Vagina (tissue), 2 donors: ENCODE measurements at regions not wholly inside any gene's neighbourhood (a gene's known extent, or its start where the extent isn't known, plus 50 kb on each side); places are given as distances from the start of the nearest gene placed in this dataset.

Experiments used
- DNase-seq, 2 donors: peaks; one replicate each; pipeline ENCODE4 v3.0.0-alpha.2; 2017; ENCODE audit errors: extremely low spot score in 2 of 2
- H3K27ac ChIP-seq: fragments of 200-600 bp; sonication (generic); one replicate; pipeline ENCODE4 v1.5.1; 2019
- H3K27me3 ChIP-seq: fragments of 200-600 bp; sonication (generic); one replicate; pipeline ENCODE4 v1.5.1; 2019
- H3K36me3 ChIP-seq, 2 donors: fragments of 200-600 bp; sonication (generic); one replicate each; pipeline ENCODE4 v1.5.1; 2017 to 2019
- H3K4me1 ChIP-seq: fragments of 200-600 bp; sonication (generic); one replicate; pipeline ENCODE4 v1.5.1; 2019
- H3K4me3 ChIP-seq, 2 donors: fragments of 200-600 bp; sonication (generic); 1 replicate in 1 of 2; 2 replicates in 1 of 2; pipeline ENCODE4 v1.5.1; 2016 to 2019
- H3K9me3 ChIP-seq: fragments of 200-600 bp; sonication (generic); one replicate; pipeline ENCODE4 v1.5.1; 2019
- POLR2A ChIP-seq, 2 donors: fragments of 450-650 bp; IDR thresholded peaks; one replicate each; pipeline ENCODE4 v1.6.1; 2017; ENCODE audit warnings: antibody characterized with exemption in 2 of 2, mild to moderate bottlenecking in 2 of 2, moderate library complexity in 2 of 2
- POLR2AphosphoS5 ChIP-seq, 2 donors: sonication (generic); formaldehyde crosslinking; IDR thresholded peaks; one replicate each; pipeline ENCODE4 v1.9.0; 2017; ENCODE audit warnings: antibody characterized with exemption in 2 of 2, mild to moderate bottlenecking in 2 of 2, low read depth in 1 of 2; ENCODE audit not compliant: insufficient read depth in 1 of 2
- intact Hi-C: fragments of 100-400 bp; cut with DNase I; formaldehyde crosslinking; loops from one replicate; pipeline ENCODE4 v1.15.1; 2023
- TF ChIP-seq, protein P1 (sequence below), 3 experiments: fragments of 450-650 bp in 2 of 3; fragments of 200-600 bp in 1 of 3; sonication (generic) in 1 of 3; IDR thresholded peaks; one replicate each; pipeline ENCODE4 v1.5.1; 2017 to 2019; ENCODE audit warnings: antibody characterized with exemption in 3 of 3, mild to moderate bottlenecking in 2 of 3, moderate library complexity in 2 of 3

DNA sequence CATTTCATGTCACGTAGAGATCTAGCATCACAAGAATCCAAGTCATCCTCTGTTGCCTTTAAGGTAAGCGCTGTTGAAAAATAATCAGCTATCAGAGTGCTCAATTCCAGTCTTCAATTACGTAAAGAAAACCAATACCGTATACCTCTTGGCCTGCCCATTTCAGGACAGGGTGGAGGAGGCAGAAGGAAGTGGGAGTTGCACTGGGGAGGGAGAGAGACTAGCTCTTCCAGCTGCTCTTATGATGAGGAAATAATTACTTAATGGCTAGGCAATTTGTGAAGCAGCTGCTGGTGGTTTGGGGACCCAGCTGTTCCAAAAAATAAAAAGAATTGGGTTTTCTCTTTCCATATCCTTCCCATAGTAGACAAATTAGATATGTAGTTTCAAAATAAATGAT, 365.8 kb upstream of the MCTP2 start:
- Histone ChIP-seq H3K27me3 (no peaks in the 10 kb centered on the region), H3K9me3 (no peaks in the 10 kb centered on the region), H3K4me1 (no peaks in the 10 kb centered on the region), H3K4me3 (no peak overlapping the region), H3K36me3 (no peaks in the 10 kb centered on the region), H3K27ac (no peak overlapping the region)
- no peak for DNase-seq
- TF ChIP-seq POLR2A (IDR thresholded peaks at IDR 0.05) (no peak), POLR2AphosphoS5 (IDR thresholded peaks at IDR 0.05; ENCODE audit: insufficient read depth in 1 of 2, low read depth in 1 of 2) (no peak)
- TF ChIP-seq, protein P1, sequence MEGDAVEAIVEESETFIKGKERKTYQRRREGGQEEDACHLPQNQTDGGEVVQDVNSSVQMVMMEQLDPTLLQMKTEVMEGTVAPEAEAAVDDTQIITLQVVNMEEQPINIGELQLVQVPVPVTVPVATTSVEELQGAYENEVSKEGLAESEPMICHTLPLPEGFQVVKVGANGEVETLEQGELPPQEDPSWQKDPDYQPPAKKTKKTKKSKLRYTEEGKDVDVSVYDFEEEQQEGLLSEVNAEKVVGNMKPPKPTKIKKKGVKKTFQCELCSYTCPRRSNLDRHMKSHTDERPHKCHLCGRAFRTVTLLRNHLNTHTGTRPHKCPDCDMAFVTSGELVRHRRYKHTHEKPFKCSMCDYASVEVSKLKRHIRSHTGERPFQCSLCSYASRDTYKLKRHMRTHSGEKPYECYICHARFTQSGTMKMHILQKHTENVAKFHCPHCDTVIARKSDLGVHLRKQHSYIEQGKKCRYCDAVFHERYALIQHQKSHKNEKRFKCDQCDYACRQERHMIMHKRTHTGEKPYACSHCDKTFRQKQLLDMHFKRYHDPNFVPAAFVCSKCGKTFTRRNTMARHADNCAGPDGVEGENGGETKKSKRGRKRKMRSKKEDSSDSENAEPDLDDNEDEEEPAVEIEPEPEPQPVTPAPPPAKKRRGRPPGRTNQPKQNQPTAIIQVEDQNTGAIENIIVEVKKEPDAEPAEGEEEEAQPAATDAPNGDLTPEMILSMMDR (IDR thresholded peaks at IDR 0.05) = no peak
- intact Hi-C loops = no loop called here

DNA sequence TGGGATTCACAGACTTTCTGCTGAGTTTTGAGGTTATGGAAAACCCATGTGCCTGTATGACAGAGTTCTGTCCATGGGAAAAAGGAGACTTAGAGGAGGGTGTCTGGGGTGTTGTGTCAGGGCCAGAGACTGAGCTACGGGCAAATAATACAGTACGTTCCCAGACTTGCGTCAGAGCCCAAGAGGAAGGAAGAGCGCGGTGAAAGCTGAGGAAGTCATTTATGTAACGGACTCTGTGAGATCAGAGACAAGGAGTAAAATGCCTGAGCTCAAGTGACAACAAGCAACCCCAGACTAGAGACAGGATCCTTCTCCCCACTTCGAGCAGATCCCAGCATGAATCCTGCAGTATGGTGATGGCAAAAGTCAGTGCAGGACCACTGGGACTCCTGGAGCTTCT, 368.6 kb upstream of the MCTP2 start:
- TF ChIP-seq POLR2A (IDR thresholded peaks at IDR 0.05) (no peak), POLR2AphosphoS5 (IDR thresholded peaks at IDR 0.05; ENCODE audit: insufficient read depth in 1 of 2, low read depth in 1 of 2) (no peak)
- TF ChIP-seq, protein P1 (IDR thresholded peaks at IDR 0.05) = no peak
- Histone ChIP-seq H3K36me3 (no peaks in the 10 kb centered on the region), H3K9me3 (no peaks in the 10 kb centered on the region), H3K4me1 (no peaks in the 10 kb centered on the region), H3K4me3 (no peak overlapping the region), H3K27me3 (no peaks in the 10 kb centered on the region), H3K27ac (no peak overlapping the region)
- intact Hi-C loops = no loop called here
- no peak for DNase-seq

DNA sequence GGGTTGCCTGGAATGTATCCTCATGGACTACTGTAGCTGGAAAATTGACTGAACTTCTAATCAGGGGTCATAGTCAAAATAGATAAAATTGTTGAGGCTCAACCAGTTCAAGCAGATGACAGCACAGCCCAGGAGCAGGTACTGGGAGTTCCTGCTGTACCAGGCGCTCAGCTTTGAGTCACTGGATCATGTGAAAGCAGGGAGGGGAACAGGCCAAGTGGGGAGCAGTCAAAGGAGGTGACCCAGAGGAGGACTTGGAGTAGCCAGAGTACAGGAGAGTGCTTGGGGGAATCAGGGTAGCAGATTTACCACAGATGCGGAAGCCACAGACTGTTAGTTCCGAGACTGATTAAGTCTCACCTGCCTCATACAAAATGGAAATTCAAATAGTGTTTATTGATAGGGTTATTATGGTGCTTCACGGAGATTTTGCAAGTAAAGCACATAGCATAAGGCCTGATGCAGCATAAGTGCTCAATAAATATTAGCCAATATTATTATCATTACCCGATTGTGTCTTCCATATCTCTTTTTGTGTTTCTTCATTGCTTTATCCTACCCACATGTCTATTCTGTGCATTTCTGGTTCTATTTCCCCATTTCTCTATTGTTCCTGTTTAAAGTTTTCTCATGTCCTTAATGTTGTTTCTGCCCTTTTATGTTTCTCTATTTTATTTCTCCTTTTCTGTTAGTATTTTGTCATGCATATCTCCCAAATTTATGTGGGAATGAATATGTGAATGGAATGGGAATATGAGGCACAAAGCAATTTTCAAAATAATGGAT, 369.2 kb upstream of the MCTP2 start:
- H3K4me1 ChIP-seq = no peaks in the 10 kb centered on the region
- intact Hi-C loops = no loop called here

DNA sequence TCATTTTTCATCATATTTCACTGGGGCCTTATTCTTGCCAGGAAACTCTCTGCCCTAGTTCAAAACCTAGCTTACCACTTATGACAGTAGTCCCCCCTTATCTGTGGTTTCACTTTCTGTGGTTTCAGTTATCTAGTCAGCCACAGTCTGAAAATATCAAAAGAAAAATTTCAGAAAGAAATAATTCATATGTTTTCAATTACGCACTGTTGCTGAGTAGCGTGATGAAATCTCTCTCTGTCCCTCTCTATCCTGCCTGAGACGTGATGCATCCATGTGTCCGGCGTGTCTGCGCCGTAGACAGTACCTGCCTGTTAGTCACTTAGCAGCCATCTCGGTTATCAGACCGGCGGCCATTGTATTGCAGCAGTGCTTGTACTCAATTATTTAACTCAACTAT, 369.9 kb upstream of the MCTP2 start:
- H3K4me3 ChIP-seq = no peak overlapping the region
- H3K36me3 ChIP-seq = no peaks in the 10 kb centered on the region
- H3K27ac ChIP-seq = no peak overlapping the region
- no peak for TF ChIP-seq POLR2AphosphoS5 (IDR thresholded peaks at IDR 0.05; ENCODE audit: insufficient read depth in 1 of 2, low read depth in 1 of 2)
- H3K4me1 ChIP-seq = no peaks in the 10 kb centered on the region
- intact Hi-C loops = no loop called here
- no peak for DNase-seq
- no peaks in the 10 kb centered on the region for H3K27me3 ChIP-seq
- H3K9me3 ChIP-seq = no peaks in the 10 kb centered on the region

More for the DNA sequence above, 369.2 kb upstream of the MCTP2 start:
- Histone ChIP-seq H3K27ac (no peak overlapping the region), H3K9me3 (no peaks in the 10 kb centered on the region), H3K36me3 (no peaks in the 10 kb centered on the region), H3K4me3 (no peak overlapping the region), H3K27me3 (no peaks in the 10 kb centered on the region)
- peak in 1 of 2 donors; percentile 16 for TF ChIP-seq POLR2AphosphoS5 (IDR thresholded peaks at IDR 0.05; ENCODE audit: insufficient read depth in 1 of 2, low read depth in 1 of 2)
- TF ChIP-seq, protein P1 (IDR thresholded peaks at IDR 0.05) = no peak
- no peak for DNase-seq

DNA sequence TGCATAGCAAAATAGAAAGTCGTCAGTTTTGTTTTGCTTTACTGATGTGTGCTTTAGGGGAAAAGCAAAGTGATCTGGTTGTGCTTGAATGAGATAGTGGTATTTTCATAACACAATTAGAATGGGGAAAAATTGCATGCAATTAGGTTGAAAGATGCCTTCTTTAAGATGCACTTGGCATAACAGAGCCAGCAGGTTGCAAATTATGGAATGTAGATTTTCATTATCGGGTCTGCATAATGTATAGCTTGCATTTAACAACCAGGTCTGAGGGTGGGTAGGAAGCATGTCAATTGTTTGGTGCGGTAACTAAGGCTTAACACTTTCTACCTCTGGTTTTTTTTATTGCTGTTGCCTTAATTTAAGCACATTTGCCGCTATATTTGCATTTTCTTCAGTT, 370.7 kb upstream of the MCTP2 start:
- DNase-seq = no peak
- Histone ChIP-seq H3K9me3 (no peaks in the 10 kb centered on the region), H3K27me3 (no peaks in the 10 kb centered on the region), H3K27ac (no peak overlapping the region), H3K36me3 (no peaks in the 10 kb centered on the region), H3K4me3 (no peak overlapping the region), H3K4me1 (no peaks in the 10 kb centered on the region)
- TF ChIP-seq POLR2A (IDR thresholded peaks at IDR 0.05) (no peak), POLR2AphosphoS5 (IDR thresholded peaks at IDR 0.05; ENCODE audit: insufficient read depth in 1 of 2, low read depth in 1 of 2) (no peak)
- TF ChIP-seq, protein P1 (IDR thresholded peaks at IDR 0.05) = no peak
- intact Hi-C loops = no loop called here
